Gastrocnemius medialis (tissue), 4 donors: ENCODE measurements at regions not wholly inside any gene's neighbourhood (a gene's known extent, or its start where the extent isn't known, plus 50 kb on each side); places are given as distances from the start of the nearest gene placed in this dataset.

Source experiments
- ATAC-seq, 2 donors: fragments of 150-250 bp; one replicate each; pipeline ENCODE4 v1.9.1; 2016
- DNase-seq, 2 donors: peaks; one replicate each; pipeline ENCODE4 v3.0.0-alpha.2; 2019
- H3K27ac ChIP-seq, 4 donors: fragments of 200-600 bp; sonication (generic); 1 replicate in 1 of 4; 2 replicates in 3 of 4; pipeline ENCODE4 v1.5.1; 2016 to 2018; ENCODE audit warnings: mild to moderate bottlenecking in 2 of 4, moderate library complexity in 1 of 4
- H3K27me3 ChIP-seq, 3 donors: fragments of 200-600 bp; sonication (generic) in 2 of 3; 1 replicate in 1 of 3; 2 replicates in 2 of 3; pipeline versions ENCODE4 v1.5.1 to v1.6.0; 2016 to 2019; ENCODE audit warnings: mild to moderate bottlenecking in 1 of 3, moderate library complexity in 1 of 3
- H3K36me3 ChIP-seq, 2 donors: fragments of 200-600 bp; sonication (generic) in 1 of 2; one replicate each; pipeline ENCODE4 v1.5.1; 2017 to 2018
- H3K4me1 ChIP-seq, 2 donors: fragments of 200-600 bp; sonication (generic) in 1 of 2; one replicate each; pipeline ENCODE4 v1.5.1; 2016 to 2017; ENCODE audit warnings: mild to moderate bottlenecking in 2 of 2
- H3K4me3 ChIP-seq, 4 donors: fragments of 200-600 bp; sonication (generic) in 3 of 4; 1 replicate in 1 of 4; 2 replicates in 3 of 4; pipeline ENCODE4 v1.5.1; 2016 to 2019; ENCODE audit warnings: mild to moderate bottlenecking in 2 of 4
- H3K9me3 ChIP-seq, 3 donors: fragments of 200-600 bp; sonication (generic) in 2 of 3; 1 replicate in 1 of 3; 2 replicates in 2 of 3; pipeline ENCODE4 v1.5.1; 2016 to 2019
- POLR2A ChIP-seq, 2 donors: fragments of 450-650 bp; IDR thresholded peaks; one replicate each; pipeline ENCODE4 v1.6.1; 2017; ENCODE audit warnings: antibody characterized with exemption in 2 of 2, mild to moderate bottlenecking in 2 of 2, moderate library complexity in 2 of 2
- in situ Hi-C, 4 donors: fragments of 200-750 bp; cut with MboI; loops; one replicate each; pipeline versions ENCODE4 v1.15.0 to v1.8.0; 2017; ENCODE audit warnings: low sequenced_read_pairs in 4 of 4
- intact Hi-C: fragments of 100-400 bp; cut with DNase I; formaldehyde crosslinking; loops from one replicate; pipeline ENCODE4 v1.15.1; 2023; ENCODE audit warnings: low total_unique reads
- TF ChIP-seq, protein P1 (sequence below), 5 experiments: fragments of 450-650 bp in 3 of 5; fragments of 200-600 bp in 2 of 5; sonication (generic) in 2 of 5; IDR thresholded peaks in 4 of 5; conservative IDR thresholded peaks in 1 of 5; 1 replicate in 4 of 5; 2 replicates in 1 of 5; pipeline ENCODE4 v1.5.1; 2016 to 2019; ENCODE audit warnings: antibody characterized with exemption in 5 of 5, mild to moderate bottlenecking in 3 of 5, moderate library complexity in 3 of 5

GRCh38 chr2:16798472-16798871, 132.8 kb upstream of the CYRIA start:
- intact Hi-C loops (no loop called here), in situ Hi-C loops (no loop called here)
- ATAC-seq (no peak), DNase-seq (no peak)
- Histone ChIP-seq H3K9me3 (no peaks in the 10 kb centered on the region), H3K27ac (no peak overlapping the region), H3K4me1 (no peaks in the 10 kb centered on the region), H3K27me3 (no peaks in the 10 kb centered on the region), H3K36me3 (no peaks in the 10 kb centered on the region), H3K4me3 (no peak overlapping the region)
- no peak for TF ChIP-seq POLR2A (IDR thresholded peaks at IDR 0.05)
- TF ChIP-seq, protein P1, sequence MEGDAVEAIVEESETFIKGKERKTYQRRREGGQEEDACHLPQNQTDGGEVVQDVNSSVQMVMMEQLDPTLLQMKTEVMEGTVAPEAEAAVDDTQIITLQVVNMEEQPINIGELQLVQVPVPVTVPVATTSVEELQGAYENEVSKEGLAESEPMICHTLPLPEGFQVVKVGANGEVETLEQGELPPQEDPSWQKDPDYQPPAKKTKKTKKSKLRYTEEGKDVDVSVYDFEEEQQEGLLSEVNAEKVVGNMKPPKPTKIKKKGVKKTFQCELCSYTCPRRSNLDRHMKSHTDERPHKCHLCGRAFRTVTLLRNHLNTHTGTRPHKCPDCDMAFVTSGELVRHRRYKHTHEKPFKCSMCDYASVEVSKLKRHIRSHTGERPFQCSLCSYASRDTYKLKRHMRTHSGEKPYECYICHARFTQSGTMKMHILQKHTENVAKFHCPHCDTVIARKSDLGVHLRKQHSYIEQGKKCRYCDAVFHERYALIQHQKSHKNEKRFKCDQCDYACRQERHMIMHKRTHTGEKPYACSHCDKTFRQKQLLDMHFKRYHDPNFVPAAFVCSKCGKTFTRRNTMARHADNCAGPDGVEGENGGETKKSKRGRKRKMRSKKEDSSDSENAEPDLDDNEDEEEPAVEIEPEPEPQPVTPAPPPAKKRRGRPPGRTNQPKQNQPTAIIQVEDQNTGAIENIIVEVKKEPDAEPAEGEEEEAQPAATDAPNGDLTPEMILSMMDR (IDR thresholded peaks at IDR 0.05 in 4 of 5, conservative IDR thresholded peaks at IDR 0.05 in 1 of 5): no peak

- H3K36me3 ChIP-seq: no peaks in the 10 kb centered on the region
- no peak for DNase-seq
- ATAC-seq: no peak
- H3K27me3 ChIP-seq: no peaks in the 10 kb centered on the region
- in situ Hi-C loops (no loop called here), intact Hi-C loops (no loop called here)
- no peak overlapping the region for H3K4me3 ChIP-seq
- H3K27ac ChIP-seq: no peak overlapping the region
- no peaks in the 10 kb centered on the region for H3K9me3 ChIP-seq
- TF ChIP-seq POLR2A (IDR thresholded peaks at IDR 0.05): no peak
- TF ChIP-seq, protein P1 (IDR thresholded peaks at IDR 0.05 in 4 of 5, conservative IDR thresholded peaks at IDR 0.05 in 1 of 5): no peak
- H3K4me1 ChIP-seq: no peaks in the 10 kb centered on the region
Measured at GRCh38 chr2:16791496-16791895, 125.9 kb upstream of the CYRIA start.

- Histone ChIP-seq H3K36me3 (no peaks in the 10 kb centered on the region), H3K27ac (no peak overlapping the region), H3K4me1 (no peaks in the 10 kb centered on the region), H3K9me3 (no peaks in the 10 kb centered on the region), H3K4me3 (no peak overlapping the region), H3K27me3 (no peaks in the 10 kb centered on the region)
- TF ChIP-seq POLR2A (IDR thresholded peaks at IDR 0.05): no peak
- TF ChIP-seq, protein P1 (IDR thresholded peaks at IDR 0.05 in 4 of 5, conservative IDR thresholded peaks at IDR 0.05 in 1 of 5): no peak
- DNase-seq (no peak), ATAC-seq (no peak)
- intact Hi-C loops: no loop called here
- in situ Hi-C loops: no loop called here
Measured at GRCh38 chr2:16785149-16785548, 119.5 kb upstream of the CYRIA start.

- in situ Hi-C loops: no loop called here
- DNase-seq (no peak), ATAC-seq (no peak)
- Histone ChIP-seq H3K27me3 (no peaks in the 10 kb centered on the region), H3K4me1 (no peaks in the 10 kb centered on the region), H3K4me3 (no peak overlapping the region), H3K27ac (no peak overlapping the region), H3K36me3 (no peaks in the 10 kb centered on the region), H3K9me3 (no peaks in the 10 kb centered on the region)
- no peak for TF ChIP-seq POLR2A (IDR thresholded peaks at IDR 0.05)
- TF ChIP-seq, protein P1 (IDR thresholded peaks at IDR 0.05 in 4 of 5, conservative IDR thresholded peaks at IDR 0.05 in 1 of 5): no peak
- intact Hi-C loops: no loop called here
Measured at GRCh38 chr2:16784652-16785051, 119.0 kb upstream of the CYRIA start.
